Loucy (cell line): ENCODE measurements at regions not wholly inside any gene's neighbourhood (a gene's known extent, or its start where the extent isn't known, plus 50 kb on each side); places are given as distances from the start of the nearest gene placed in this dataset.

Experiments
- H2AFZ ChIP-seq: fragments of 200-600 bp; sonication (generic); 2 replicates; pipeline ENCODE4 v1.6.0; 2016; ENCODE audit warnings: antibody characterized with exemption, mild to moderate bottlenecking, low read length, moderate library complexity
- H3F3A ChIP-seq: fragments of 200-600 bp; 2 replicates; pipeline ENCODE4 v1.6.0; 2016; ENCODE audit warnings: antibody characterized with exemption, low read depth, mild to moderate bottlenecking
- H3K27me3 ChIP-seq: fragments of 200-600 bp; sonication (generic); 2 replicates; pipeline ENCODE4 v1.6.1; 2014; ENCODE audit warnings: low read length, mild to moderate bottlenecking; ENCODE audit not compliant: insufficient read depth, poor library complexity, severe bottlenecking
- H3K36me3 ChIP-seq: fragments of 200-600 bp; sonication (generic); 2 replicates; pipeline ENCODE4 v1.6.1; 2016; ENCODE audit warnings: low read length; ENCODE audit not compliant: insufficient read depth
- H3K4me1 ChIP-seq: fragments of 200-600 bp; sonication (generic); 2 replicates; pipeline ENCODE4 v1.5.1; 2014; ENCODE audit warnings: low read length, mild to moderate bottlenecking; ENCODE audit not compliant: insufficient read depth, poor library complexity, severe bottlenecking
- H3K4me2 ChIP-seq: fragments of 200-600 bp; sonication (generic); 2 replicates; pipeline ENCODE4 v1.6.0; 2014; ENCODE audit warnings: antibody characterized with exemption, low read length, low read depth, mild to moderate bottlenecking; ENCODE audit not compliant: poor library complexity, severe bottlenecking
- H3K4me3 ChIP-seq: fragments of 200-600 bp; sonication (generic); 2 replicates; pipeline ENCODE4 v1.5.1; 2014; ENCODE audit warnings: low read length, mild to moderate bottlenecking, mixed read lengths; ENCODE audit not compliant: poor library complexity, severe bottlenecking
- H3K79me2 ChIP-seq: fragments of 200-600 bp; sonication (generic); 2 replicates; pipeline ENCODE4 v1.6.1; 2014; ENCODE audit warnings: low read length; ENCODE audit not compliant: insufficient read depth
- H3K9ac ChIP-seq: fragments of 200-600 bp; sonication (generic); 2 replicates; pipeline ENCODE4 v1.6.0; 2014; ENCODE audit warnings: mild to moderate bottlenecking, low read depth, low read length, moderate library complexity; ENCODE audit not compliant: poor library complexity, severe bottlenecking
- H3K9me2 ChIP-seq: fragments of 200-600 bp; sonication (generic); replicated peaks from 2 replicates; pipeline ENCODE4 v1.6.1; 2016; ENCODE audit warnings: low read depth, low read length, mixed read lengths
- H3K9me3 ChIP-seq: fragments of 200-600 bp; sonication (generic); 2 replicates; pipeline ENCODE4 v1.6.1; 2014; ENCODE audit warnings: mild to moderate bottlenecking, antibody characterized with exemption, low read length, low read depth; ENCODE audit not compliant: insufficient read depth
- H4K20me1 ChIP-seq: fragments of 200-600 bp; sonication (generic); 2 replicates; pipeline ENCODE4 v1.6.0; 2014; ENCODE audit warnings: antibody characterized with exemption, low read length, mild to moderate bottlenecking; ENCODE audit not compliant: insufficient read depth, poor library complexity, severe bottlenecking
- EZH2phosphoT487 ChIP-seq: fragments of 200-600 bp; IDR thresholded peaks from 2 replicates; pipeline ENCODE4 v1.6.1; 2018; ENCODE audit warnings: antibody characterized with exemption, mild to moderate bottlenecking, moderate library complexity, borderline replicate concordance
- TF ChIP-seq, protein P1 (sequence below): fragments of 200-600 bp; sonication (generic); conservative IDR thresholded peaks from 2 replicates; pipeline ENCODE4 v1.5.1; 2014; ENCODE audit warnings: mild to moderate bottlenecking, antibody characterized with exemption, low read length

DNA sequence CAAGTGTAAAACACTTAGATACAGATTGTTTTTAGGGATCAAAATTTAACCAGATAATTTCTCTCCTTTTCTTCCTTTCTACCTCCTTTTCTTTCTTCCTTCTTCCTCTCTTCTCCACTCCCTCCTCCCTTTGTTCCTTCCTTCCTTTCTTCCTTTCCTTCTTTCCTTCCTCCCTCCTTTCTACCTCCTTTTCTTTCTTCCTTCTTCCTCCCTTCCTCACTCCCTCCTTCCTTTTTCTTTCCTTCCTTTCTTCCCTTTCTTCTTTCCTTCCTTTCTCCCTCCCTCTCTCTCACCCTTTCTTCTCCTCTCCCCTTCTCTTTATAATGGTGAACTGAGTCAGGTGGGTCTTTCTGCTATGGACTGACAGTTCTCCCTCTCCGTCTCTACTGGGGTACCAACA, 397.5 kb upstream of the CDH11 start:
- Histone ChIP-seq H3K9me3 (no peaks in the 10 kb centered on the region), H2AFZ (no peak overlapping the region), H3K79me2 (no peaks in the 10 kb centered on the region), H3K27me3 (no peaks in the 10 kb centered on the region), H3K36me3 (no peaks in the 10 kb centered on the region), H3K9me2 (no peaks in the 10 kb centered on the region), H4K20me1 (no peaks in the 10 kb centered on the region), H3F3A (no peaks in the 10 kb centered on the region), H3K9ac (no peak overlapping the region), H3K4me3 (no peak overlapping the region), H3K4me2 (no peak overlapping the region), H3K4me1 (no peaks in the 10 kb centered on the region)
- TF ChIP-seq, protein P1, sequence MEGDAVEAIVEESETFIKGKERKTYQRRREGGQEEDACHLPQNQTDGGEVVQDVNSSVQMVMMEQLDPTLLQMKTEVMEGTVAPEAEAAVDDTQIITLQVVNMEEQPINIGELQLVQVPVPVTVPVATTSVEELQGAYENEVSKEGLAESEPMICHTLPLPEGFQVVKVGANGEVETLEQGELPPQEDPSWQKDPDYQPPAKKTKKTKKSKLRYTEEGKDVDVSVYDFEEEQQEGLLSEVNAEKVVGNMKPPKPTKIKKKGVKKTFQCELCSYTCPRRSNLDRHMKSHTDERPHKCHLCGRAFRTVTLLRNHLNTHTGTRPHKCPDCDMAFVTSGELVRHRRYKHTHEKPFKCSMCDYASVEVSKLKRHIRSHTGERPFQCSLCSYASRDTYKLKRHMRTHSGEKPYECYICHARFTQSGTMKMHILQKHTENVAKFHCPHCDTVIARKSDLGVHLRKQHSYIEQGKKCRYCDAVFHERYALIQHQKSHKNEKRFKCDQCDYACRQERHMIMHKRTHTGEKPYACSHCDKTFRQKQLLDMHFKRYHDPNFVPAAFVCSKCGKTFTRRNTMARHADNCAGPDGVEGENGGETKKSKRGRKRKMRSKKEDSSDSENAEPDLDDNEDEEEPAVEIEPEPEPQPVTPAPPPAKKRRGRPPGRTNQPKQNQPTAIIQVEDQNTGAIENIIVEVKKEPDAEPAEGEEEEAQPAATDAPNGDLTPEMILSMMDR = no peak
- TF ChIP-seq EZH2phosphoT487 = no peak

DNA sequence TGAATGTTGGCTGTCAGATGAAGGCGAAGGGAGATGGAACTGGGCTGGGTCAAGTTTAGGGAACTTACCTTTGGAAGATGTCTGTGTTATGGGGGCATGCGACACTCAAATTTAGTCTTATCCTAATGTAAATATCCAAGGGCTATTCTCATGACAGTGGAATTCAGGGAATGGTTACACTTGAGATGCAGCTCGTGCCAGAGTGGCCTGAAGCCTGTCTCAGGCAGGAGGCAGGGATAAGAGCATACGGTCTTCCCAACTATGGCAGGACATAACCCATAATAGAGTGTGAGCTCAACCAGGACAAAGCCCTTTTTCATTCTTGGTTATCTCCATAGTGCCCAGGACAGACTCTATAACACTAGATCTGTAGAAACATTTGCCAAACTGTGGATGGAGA, 393.3 kb upstream of the CDH11 start:
- no peak for TF ChIP-seq EZH2phosphoT487
- TF ChIP-seq, protein P1 = no peak
- Histone ChIP-seq H3K79me2 (no peaks in the 10 kb centered on the region), H4K20me1 (no peaks in the 10 kb centered on the region), H3K4me1 (no peaks in the 10 kb centered on the region), H3K9ac (no peak overlapping the region), H3K4me3 (no peak overlapping the region), H3F3A (no peaks in the 10 kb centered on the region), H3K4me2 (no peak overlapping the region), H3K36me3 (no peaks in the 10 kb centered on the region), H3K9me3 (no peaks in the 10 kb centered on the region), H2AFZ (no peak overlapping the region), H3K9me2 (no peaks in the 10 kb centered on the region), H3K27me3 (no peaks in the 10 kb centered on the region)

DNA sequence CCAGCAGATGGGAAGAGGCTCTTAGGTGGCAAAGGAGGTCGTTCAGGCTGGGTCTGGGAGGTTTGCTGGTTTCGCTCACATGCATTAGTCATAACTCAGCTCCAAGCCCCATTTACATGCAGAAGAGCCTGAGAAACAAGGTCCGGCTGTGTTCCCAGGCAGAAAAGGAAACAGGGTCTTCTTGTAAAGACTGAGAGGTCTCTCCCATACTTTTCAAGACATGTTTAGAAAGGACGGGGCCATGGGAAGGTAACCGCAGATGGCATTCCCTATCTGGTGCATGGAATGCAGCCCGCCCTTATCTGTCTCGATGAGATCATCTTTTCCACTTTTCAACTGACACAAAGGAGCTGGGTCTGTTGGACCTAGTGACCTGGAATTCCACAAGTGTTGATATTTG, 389.0 kb upstream of the CDH11 start:
- Histone ChIP-seq H3K36me3 (no peaks in the 10 kb centered on the region), H3K9me3 (peaks cover 3% of the 10 kb centered on the region; the same call in 1 of the 2 replicates), H2AFZ (no peak overlapping the region), H3K4me1 (no peaks in the 10 kb centered on the region), H3F3A (no peaks in the 10 kb centered on the region), H3K79me2 (no peaks in the 10 kb centered on the region), H3K9me2 (no peaks in the 10 kb centered on the region), H3K4me3 (no peak overlapping the region), H3K27me3 (no peaks in the 10 kb centered on the region), H3K4me2 (no peak overlapping the region), H3K9ac (no peak overlapping the region), H4K20me1 (no peaks in the 10 kb centered on the region)
- TF ChIP-seq EZH2phosphoT487 = no peak
- TF ChIP-seq, protein P1 = no peak
